ENCODE measurements at regions not wholly inside any gene's neighbourhood (a gene's known extent, or its start where the extent isn't known, plus 50 kb on each side); places are given as distances from the start of the nearest gene placed in this dataset.

DNA sequence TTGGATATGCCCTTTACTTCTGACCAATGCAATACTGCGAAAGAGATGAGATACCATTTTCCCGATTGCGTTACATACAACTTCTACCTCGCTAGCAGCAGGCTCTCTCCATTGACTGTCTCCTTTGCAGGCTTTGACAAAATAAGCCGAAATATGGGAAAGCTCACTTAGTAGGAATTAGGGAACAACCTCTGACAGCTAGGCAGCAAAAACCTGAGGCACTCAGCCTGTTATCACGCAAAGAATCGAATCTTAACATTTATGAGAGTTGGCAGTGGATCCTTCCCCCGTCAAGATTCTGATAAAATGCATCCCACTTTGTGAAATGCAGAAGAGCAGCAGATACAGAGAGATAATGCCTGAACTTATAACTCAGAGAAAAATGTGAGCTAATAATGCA, 1379.5 kb upstream of the PCDH9 start:
- 92 to 95% methylated on average over 8 of the region's 8 CpGs for WGBS, 2 donors
- DNase-seq: no peak
- Histone ChIP-seq H3K4me3 (replicated peaks in 1 of 3) (no peak overlapping the region), H3K36me3 (no peaks in the 10 kb centered on the region), H3K9me3 (no peaks in the 10 kb centered on the region), H3K27me3 (no peaks in the 10 kb centered on the region), H3K27ac (no peak overlapping the region), H3K4me1 (no peaks in the 10 kb centered on the region)
- intact Hi-C loops (cut with DNase I): no loop called here
- TF ChIP-seq, protein P1, sequence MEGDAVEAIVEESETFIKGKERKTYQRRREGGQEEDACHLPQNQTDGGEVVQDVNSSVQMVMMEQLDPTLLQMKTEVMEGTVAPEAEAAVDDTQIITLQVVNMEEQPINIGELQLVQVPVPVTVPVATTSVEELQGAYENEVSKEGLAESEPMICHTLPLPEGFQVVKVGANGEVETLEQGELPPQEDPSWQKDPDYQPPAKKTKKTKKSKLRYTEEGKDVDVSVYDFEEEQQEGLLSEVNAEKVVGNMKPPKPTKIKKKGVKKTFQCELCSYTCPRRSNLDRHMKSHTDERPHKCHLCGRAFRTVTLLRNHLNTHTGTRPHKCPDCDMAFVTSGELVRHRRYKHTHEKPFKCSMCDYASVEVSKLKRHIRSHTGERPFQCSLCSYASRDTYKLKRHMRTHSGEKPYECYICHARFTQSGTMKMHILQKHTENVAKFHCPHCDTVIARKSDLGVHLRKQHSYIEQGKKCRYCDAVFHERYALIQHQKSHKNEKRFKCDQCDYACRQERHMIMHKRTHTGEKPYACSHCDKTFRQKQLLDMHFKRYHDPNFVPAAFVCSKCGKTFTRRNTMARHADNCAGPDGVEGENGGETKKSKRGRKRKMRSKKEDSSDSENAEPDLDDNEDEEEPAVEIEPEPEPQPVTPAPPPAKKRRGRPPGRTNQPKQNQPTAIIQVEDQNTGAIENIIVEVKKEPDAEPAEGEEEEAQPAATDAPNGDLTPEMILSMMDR (IDR thresholded peaks at IDR 0.05): no peak
- TF ChIP-seq POLR2A (IDR thresholded peaks at IDR 0.05): no peak

- Histone ChIP-seq H3K9me3 (no peaks in the 10 kb centered on the region), H3K4me1 (no peaks in the 10 kb centered on the region), H3K4me3 (replicated peaks in 1 of 3) (no peak overlapping the region), H3K27me3 (no peaks in the 10 kb centered on the region), H3K36me3 (no peaks in the 10 kb centered on the region), H3K27ac (no peak overlapping the region)
- intact Hi-C loops (cut with DNase I): no loop called here
- DNase-seq: no peak
- TF ChIP-seq, protein P1 (IDR thresholded peaks at IDR 0.05): no peak
- TF ChIP-seq POLR2A (IDR thresholded peaks at IDR 0.05): no peak
Measured at GRCh38 chr13:68608147-68608546, 1378.0 kb upstream of the PCDH9 start.

GRCh38 chr13:68597641-68598040, 1367.5 kb upstream of the PCDH9 start:
- Histone ChIP-seq H3K27me3 (no peaks in the 10 kb centered on the region), H3K27ac (no peak overlapping the region), H3K36me3 (no peaks in the 10 kb centered on the region), H3K4me3 (replicated peaks in 1 of 3) (no peak overlapping the region), H3K9me3 (no peaks in the 10 kb centered on the region), H3K4me1 (no peaks in the 10 kb centered on the region)
- intact Hi-C loops (cut with DNase I): no loop called here
- TF ChIP-seq, protein P1 (IDR thresholded peaks at IDR 0.05): no peak
- no peak for TF ChIP-seq POLR2A (IDR thresholded peaks at IDR 0.05)
- DNase-seq: no peak

- TF ChIP-seq, protein P1 (IDR thresholded peaks at IDR 0.05): no peak
- no peak for TF ChIP-seq POLR2A (IDR thresholded peaks at IDR 0.05)
- H3K36me3 ChIP-seq: no peaks in the 10 kb centered on the region
- intact Hi-C loops (cut with DNase I): no loop called here
- H3K9me3 ChIP-seq: no peaks in the 10 kb centered on the region
- no peak overlapping the region for H3K27ac ChIP-seq
- no peak overlapping the region for H3K4me3 ChIP-seq (replicated peaks in 1 of 3)
- DNase-seq: no peak
- no peaks in the 10 kb centered on the region for H3K27me3 ChIP-seq
- WGBS, 2 donors: 80 to 82% methylated on average over 4 of the region's 4 CpGs
- no peaks in the 10 kb centered on the region for H3K4me1 ChIP-seq
Measured at GRCh38 chr13:68588623-68589022, 1358.5 kb upstream of the PCDH9 start.

DNA sequence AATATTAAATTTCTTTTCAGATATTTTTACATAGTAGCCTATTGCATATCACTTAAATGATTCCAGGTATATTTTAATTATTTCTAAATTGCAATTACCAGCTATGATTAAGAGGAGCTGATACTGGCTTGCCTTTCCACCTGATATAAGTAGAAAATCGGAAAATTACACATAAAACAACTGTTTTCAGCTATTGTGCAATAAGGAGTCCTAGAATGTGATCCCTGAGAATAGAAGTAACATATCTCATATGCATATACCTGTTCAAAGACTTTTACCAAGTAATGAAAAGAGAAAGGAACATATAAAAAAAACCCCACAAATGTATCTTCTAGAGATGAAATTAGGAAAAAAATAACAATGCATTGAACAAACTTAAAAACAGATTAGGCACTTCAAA, 1354.6 kb upstream of the PCDH9 start:
- Histone ChIP-seq H3K4me3 (replicated peaks in 1 of 3) (no peak overlapping the region), H3K9me3 (no peaks in the 10 kb centered on the region), H3K4me1 (no peaks in the 10 kb centered on the region), H3K27me3 (no peaks in the 10 kb centered on the region), H3K27ac (no peak overlapping the region), H3K36me3 (no peaks in the 10 kb centered on the region)
- intact Hi-C loops (cut with DNase I): no loop called here
- TF ChIP-seq, protein P1 (IDR thresholded peaks at IDR 0.05): no peak
- no peak for TF ChIP-seq POLR2A (IDR thresholded peaks at IDR 0.05)
- 52 to 59% methylated on average over 1 of the region's 1 CpG for WGBS, 2 donors
- no peak for DNase-seq
